GM12865 (cell line): ENCODE measurements at regions not wholly inside any gene's neighbourhood (a gene's known extent, or its start where the extent isn't known, plus 50 kb on each side); places are given as distances from the start of the nearest gene placed in this dataset.

Source experiments
- DNase-seq: peaks from one replicate; pipeline ENCODE4 v3.0.0; 2010; ENCODE audit warnings: low read depth
- H3K4me3 ChIP-seq: 2 replicates; pipeline ENCODE4 v1.5.1; 2011; ENCODE audit warnings: mild to moderate bottlenecking, low read depth, low read length, control low read depth
- CTCF ChIP-seq: IDR thresholded peaks from 2 replicates; pipeline ENCODE4 v1.5.1; 2011; ENCODE audit warnings: low read length, control low read depth, low read depth, inconsistent platforms; ENCODE audit not compliant: insufficient read depth; ENCODE audit errors: missing control alignments

- no peak overlapping the region for H3K4me3 ChIP-seq
- TF ChIP-seq CTCF, result no peak
- no peak for DNase-seq
Observed at GRCh38 chr3:159817126-159817525, 171.5 kb upstream of the IL12A start.

GRCh38 chr3:159817571-159817970, 171.1 kb upstream of the IL12A start:
- no peak for TF ChIP-seq CTCF
- H3K4me3 ChIP-seq, result no peak overlapping the region
- DNase-seq, result no peak

- no peak for TF ChIP-seq CTCF
- no peak overlapping the region for H3K4me3 ChIP-seq
- DNase-seq, result no peak
Observed at GRCh38 chr3:159818399-159818798, 170.2 kb upstream of the IL12A start.

- no peak overlapping the region for H3K4me3 ChIP-seq
- DNase-seq, result no peak
- TF ChIP-seq CTCF, result no peak
Observed at GRCh38 chr3:159818997-159819500, 169.6 kb upstream of the IL12A start.

- no peak for DNase-seq
- no peak for TF ChIP-seq CTCF
- H3K4me3 ChIP-seq, result no peak overlapping the region
Observed at GRCh38 chr3:159819676-159820075, 169.0 kb upstream of the IL12A start.

- H3K4me3 ChIP-seq, result no peak overlapping the region
- no peak for DNase-seq
- TF ChIP-seq CTCF, result no peak
Observed at GRCh38 chr3:159821110-159821509, 167.5 kb upstream of the IL12A start.

- H3K4me3 ChIP-seq, result no peak overlapping the region
- TF ChIP-seq CTCF, result no peak
- no peak for DNase-seq
Observed at GRCh38 chr3:159821736-159822135, 166.9 kb upstream of the IL12A start.
